GM04504 (cell line): ENCODE measurements at regions not wholly inside any gene's neighbourhood (a gene's known extent, or its start where the extent isn't known, plus 50 kb on each side); places are given as distances from the start of the nearest gene placed in this dataset.
"Not testable (repeated sequence)": the region's sequence is repeated elsewhere in the genome, so short reads cannot be mapped to it uniquely, and the experiment has no call there.

Experiments used
- DNase-seq: peaks from one replicate; pipeline ENCODE4 v3.0.0-alpha.2; 2012; ENCODE audit warnings: low read depth

DNA sequence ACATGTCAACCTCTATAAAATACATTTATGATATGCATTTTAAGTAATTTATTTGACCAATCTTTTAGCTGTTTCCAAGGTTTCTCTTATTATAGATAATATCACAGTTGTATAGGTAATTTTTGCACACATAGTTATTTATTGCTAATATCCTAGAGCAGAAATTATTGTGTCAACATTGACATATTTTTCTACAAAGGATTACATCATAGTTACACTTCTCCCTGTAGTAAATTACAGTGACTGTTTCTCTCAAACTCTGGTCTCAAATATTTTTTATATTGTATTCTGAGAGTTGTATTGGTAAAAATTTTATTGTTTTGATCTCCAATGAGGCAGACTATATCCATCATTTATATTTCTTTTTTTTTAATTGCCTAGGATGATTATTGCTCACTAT lies 714.4 kb upstream of the CDH6 start:
- no peak for DNase-seq

DNA sequence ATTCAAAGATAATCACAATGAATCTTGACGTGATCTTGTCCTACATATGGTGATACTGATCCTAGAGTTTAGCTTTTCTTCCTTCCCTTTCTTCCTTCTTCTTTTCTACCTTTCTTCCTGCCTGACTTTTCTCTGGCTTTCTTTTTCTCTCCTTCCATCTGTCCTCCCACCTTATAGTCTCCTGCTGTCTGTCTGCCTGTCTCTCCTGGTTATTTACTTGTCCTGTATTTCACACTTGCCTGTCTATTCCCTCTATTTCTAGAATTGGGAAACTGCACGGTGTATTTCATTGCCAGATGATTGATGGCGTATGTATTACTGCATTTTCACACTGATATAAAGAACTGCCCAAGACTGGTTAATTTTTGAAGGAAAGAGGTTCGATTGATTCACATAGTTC lies 718.1 kb upstream of the CDH6 start:
- no peak for DNase-seq

DNA sequence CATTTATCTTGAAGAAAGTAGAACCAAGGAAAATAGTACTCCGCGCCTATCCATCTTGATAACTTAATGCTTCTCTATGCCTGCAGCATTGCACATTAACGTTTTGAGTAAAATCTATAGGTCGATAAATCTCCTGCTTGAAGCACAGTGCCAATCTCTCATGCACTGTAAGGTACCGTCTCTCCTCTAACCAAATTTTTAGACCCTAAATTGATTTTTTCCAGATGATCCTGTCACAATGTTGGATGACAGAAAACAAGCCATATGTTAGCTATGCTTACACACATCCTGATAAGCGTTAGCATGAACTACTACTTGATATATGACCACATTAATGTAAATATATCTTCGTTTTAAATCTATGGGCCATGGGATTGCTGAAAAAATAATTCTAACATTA lies 723.8 kb upstream of the CDH6 start:
- DNase-seq: no peak

DNA sequence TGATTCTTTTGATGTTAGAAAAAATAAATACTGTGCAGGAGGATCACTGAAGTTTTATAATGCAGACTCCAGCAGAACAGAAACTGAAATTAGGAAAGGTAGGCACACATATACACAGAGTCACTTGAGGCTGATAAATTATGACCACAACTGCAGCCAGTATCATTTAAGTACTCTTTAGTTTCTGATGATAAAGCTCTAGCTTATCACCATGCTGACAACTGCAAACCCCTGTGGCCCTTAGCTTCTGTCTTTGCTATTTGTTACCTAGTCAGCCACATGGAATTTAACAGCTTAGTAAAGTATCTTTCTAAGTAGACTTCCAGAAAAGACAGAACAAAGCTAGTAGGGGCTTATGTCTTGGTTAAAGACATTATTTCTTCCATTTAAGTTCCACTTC lies 734.8 kb upstream of the CDH6 start:
- DNase-seq: no peak

DNA sequence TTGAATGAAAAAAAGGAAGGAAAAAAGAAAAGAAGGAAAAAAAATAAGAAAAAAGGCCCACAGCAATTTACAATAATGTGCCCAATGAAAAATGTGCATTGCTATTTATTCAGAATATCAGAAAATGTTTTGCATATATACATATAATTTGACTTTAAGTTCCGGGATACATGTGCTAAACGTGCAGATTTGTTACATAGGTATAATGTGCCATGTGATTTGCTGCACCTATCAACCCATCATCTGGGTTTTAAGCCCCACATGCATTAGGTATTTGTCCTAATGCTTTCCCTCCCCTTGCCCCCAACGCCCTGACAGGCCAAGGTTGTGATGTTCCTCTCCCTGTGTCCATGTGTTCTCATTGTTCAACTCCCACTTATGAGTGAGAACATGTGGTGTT lies 738.0 kb upstream of the CDH6 start:
- not testable (repeated sequence) for DNase-seq

DNA sequence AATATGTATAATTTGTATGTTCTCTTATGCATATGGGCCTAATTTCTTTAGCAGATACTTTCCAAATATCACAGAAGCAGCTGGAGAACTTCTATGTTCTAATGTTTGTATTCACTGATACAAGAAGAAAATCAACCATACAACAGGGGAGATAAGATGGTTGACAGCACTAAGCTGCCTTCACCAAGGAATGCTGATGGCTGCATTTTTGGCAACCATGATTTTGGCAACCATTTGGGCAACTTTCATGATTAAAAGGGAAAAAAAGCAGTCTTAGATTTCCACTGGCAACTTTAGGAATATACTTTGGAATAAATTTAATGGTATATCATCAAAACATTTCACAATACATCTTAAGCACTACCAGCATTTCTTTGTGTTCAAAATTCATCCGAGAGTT lies 740.3 kb upstream of the CDH6 start:
- DNase-seq: no peak

DNA sequence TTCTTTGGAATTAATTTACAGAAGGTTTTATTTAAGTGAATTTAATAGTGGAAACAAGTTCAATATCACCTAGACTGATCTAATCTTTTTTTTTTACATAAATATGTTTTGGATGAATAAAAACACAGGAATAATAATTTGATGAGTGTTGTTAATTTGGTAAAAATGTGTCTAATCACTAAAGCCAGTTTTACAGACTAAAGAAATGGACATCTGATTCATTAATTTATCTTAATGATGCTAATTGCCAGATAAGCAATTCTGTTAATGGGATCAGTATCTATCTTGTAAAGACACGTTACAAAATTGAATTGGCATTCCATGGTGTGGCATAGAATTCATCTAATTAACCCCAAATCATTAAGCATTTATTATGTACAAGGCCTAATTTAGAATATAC lies 743.3 kb upstream of the CDH6 start:
- no peak for DNase-seq

DNA sequence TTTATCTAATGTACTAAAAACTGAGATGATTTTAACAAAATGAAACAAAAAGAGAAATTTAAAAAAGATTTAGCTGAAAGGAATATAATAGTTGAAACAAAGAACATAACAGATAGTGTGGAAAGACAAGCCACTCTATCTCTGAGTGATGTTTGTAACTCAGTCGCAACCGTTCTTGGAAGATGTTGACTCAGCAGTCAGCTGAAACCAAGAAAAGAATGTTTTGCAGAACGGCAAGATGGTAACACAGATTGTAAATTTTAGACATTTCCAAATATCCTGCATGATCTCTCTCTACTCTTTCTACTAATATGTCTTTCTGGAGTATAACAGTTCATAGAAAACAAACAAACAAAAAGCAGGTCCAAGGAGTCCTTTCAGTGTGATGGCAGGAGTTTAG lies 746.1 kb upstream of the CDH6 start:
- no peak for DNase-seq

DNA sequence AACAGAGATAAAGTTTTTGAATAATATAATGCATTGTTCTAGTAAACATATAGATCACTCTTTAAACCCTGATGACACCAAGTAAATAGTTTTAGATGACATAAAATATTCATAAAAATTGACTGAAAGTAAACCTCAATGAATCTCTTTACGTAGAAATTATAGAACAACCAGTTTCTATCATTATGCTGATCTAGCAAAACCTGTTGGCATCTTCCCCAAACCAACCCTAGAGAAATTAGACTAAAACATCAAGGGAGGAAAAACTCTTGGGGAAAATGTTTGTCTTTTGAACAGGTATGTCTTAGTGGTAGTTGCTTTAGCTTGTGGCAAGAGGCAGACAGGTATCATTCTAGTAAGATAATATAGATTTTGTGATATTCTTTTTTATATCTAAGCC lies 747.0 kb upstream of the CDH6 start:
- no peak for DNase-seq

DNA sequence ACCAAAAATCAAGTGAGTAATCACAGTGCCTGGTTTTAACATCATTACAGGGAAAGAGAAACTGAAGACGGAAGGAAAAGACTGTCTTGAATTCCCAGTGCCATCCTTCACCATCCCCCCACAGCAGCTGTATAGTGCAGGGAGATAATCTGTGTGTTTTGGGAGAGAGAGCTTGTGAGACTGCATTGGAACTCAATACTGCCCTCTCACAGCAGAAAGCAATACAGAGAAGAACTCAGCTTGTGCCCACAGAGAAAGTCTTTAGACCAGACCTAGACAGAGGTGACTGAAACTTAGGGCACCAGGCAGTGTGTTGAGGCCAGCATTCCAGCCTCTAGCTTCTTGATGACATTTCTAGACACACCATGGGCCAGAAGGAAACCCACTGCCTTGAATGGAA lies 754.7 kb upstream of the CDH6 start:
- no peak for DNase-seq

DNA sequence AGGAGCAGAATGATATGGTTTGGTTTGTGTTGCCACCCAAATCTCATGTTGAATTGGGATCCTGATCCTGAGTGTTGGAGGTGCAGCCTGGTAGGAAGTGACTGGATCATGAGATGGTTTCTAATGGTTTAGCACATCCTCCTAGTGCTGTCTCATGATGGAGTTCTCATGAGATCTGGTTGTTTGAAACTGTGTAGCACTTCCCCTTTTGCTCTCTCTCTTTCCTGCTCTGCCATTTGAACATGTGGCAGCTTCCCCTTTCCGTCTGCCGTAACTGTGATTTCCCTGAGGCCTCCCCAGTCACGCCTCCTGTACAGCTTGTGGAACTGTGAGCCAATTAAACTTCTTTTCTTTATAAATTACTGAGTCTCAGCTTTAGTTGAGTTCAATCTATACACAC lies 756.8 kb upstream of the CDH6 start:
- DNase-seq: no peak

DNA sequence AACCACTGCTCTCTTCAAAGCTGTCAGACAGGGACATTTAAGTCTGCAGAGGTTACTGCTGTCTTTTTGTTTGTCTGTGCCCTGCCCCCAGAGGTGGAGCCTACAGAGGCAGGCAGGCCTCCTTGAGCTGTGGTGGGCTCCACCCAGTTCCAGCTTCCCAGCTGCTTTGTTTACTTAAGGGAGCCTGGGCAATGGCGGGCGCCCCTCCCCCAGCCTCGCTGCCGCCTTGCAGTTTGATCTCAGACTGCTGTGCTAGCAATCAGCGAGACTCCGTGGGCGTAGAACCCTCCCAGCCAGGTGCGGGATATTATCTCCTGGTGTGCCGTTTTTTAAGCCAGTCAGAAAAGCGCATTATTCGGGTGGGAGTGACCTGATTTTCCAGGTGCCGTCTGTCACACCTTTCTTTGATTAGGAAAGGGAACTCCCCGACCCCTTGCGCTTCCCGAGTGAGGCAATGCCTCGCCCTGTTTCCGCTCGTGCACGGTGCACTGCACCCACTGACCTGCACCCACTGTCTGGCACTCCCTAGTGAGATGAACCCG lies 764.5 kb upstream of the CDH6 start:
- not testable (repeated sequence) for DNase-seq

DNA sequence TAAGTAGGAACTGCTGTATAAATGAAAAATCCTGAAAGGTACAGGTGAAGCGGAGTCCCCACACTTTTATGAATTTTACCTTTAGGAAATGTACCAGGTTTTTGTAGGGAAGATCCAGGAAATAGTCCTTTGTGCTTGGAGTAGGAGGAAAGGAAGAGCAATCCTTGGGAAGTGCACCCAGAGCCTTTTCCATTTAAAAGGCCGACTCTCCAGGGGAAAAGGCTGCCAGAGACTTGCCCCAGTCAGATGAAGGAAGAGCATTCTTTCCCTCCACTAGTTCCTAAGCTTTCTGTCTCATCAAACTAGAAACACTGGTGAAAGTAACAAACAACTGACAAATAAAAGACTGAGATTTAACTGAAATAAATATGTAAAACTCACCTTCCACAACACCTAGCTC lies 779.4 kb upstream of the CDH6 start:
- no peak for DNase-seq

DNA sequence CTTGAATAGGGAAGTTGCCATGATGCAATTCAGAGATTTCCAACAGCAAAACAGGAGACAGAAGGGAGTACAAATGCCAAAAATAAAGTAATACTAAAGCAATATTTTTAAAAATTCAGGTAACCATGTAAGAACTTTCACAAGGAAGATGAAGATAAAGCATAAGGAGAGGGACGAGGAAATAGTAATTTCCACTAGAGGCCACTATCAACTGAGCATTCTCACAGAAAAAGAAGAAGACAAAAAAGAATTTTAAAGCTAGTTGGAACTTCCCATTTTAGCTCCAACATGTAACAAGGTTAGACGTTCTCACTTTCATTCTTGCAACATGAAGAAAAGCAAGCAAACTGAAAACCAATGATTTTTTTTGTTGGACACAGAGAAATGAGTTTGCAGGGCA lies 779.9 kb upstream of the CDH6 start:
- DNase-seq: no peak

DNA sequence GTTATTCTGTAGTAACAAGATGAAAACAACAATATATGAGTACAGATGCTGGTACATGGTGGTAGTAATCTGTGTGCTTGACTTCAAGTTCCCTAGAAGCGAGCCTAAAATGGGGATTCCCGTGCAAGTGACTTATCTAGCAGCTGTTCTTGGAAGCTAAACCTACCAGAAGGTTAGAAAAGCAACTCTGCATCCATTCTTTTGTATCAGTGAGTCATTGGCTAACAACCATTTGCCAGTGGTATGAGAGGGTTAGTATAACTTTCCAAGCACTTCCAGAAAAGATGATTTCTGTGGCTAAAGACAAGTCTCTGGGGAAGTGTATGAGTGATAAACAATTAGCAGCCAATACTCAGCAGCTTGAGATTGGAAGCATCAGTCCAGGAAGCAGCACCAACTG lies 787.7 kb upstream of the CDH6 start:
- DNase-seq: no peak

DNA sequence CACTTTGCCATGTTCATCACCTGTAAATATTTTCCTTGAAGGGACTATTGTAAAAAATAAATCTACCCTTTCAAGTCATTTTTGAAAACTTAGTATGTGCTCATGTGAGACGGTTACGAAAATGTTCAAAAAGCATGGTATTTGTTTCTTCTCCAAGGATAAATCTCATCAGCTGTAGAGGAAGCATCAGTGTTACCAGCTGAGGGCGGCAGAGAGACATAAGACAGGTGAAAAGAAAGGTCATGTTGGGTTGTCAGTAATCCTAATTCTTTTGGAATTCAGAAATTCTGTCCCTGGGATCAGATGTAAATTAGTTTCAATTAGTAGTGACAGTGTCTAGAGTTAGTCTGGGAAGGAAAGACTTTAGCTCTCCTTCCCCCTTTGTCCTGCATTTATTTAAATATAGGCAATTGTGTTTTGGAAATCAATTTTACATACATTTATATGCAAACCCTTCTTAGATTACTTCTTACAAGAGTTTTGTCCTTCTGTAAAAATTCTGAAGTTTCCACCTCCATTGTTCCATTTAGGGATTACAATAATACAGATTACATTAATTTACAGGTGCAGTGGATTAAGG lies 791.9 kb upstream of the CDH6 start:
- DNase-seq: no peak

DNA sequence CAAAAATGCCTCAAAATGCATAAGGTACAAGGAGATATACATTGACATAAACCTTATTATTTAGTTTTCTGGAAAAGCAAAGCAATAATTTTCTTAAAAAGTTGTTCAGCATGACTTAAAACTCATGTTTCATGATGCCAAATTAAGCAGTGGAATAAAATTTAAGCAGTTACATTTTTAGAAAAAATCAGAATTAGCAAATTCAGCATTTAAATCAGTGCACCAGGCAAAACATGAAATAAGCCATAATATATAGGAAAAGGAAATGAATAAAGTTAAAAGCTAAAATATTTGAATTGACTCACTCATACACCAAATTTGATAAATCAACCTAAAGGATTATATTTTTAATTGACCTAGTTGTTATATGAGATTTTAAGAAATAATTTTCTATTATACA lies 795.1 kb upstream of the CDH6 start:
- no peak for DNase-seq

DNA sequence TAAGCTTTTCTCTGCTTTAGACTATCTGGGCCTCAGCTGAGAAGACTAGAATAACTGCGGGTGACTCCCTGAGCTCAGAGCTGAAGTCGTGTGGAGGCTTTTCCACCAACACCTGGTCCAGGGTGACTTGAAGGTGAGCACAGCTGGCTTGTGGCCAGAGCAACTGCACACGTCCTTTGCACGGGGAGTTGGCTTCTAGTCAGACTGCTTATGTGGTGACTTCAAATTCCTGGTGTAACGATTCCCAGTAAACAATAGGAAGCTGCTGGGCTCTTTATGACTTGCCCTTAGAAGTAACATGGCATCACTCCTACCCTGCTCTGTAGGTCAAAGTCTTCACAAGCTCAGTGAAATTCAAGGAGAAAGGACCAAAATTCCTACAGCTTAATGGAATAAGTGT lies 800.6 kb upstream of the CDH6 start:
- no peak for DNase-seq

DNA sequence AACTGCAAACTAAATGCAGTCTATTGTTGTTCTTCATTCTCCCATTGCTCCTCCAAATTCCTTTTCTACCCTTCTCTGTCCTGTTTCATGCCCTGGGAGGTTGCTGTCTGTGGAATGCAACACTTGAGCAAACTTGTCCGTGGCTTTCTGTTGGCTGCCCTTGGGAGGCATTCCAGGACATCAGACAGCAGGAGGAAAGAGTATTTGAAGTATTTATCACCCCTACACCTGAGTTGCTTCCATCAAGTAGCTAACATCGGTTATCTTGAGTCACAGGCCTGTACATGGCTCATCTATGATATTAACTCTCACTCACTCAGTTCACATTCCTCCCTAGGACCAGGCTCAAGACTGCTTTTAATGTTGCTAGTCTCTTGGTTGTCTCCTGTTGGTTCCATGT lies 803.4 kb upstream of the CDH6 start:
- DNase-seq: no peak

DNA sequence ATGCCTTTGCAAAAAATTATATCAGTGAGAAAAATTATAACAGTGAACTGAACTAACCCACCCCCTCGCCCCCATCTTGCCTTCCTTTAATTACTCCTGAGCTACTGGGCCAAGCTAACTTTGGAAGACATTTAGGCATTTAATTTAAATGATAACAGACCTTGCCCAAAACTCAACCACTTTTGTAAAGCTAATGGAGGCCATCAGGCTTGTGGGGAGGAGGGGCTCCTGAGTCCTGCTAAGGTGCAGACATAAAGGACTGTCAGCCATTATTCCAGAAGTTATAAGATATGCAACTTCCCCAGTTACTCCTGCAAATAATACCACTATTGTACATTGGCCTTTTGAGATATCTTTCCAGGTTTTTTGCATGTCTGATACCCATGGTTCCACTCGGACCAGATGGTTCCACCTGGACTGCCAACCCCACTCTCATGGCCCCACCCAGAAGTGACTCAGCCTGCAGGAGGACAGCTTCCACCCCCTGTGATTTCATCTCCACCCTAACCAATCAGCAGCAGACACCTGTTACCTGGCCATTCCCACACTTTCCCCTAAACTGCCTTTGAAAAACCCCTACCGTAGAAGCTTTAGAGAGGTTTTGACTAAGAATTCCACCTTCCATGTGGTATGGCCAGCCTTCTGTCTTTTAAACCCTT lies 805.4 kb upstream of the CDH6 start:
- DNase-seq: no peak

DNA sequence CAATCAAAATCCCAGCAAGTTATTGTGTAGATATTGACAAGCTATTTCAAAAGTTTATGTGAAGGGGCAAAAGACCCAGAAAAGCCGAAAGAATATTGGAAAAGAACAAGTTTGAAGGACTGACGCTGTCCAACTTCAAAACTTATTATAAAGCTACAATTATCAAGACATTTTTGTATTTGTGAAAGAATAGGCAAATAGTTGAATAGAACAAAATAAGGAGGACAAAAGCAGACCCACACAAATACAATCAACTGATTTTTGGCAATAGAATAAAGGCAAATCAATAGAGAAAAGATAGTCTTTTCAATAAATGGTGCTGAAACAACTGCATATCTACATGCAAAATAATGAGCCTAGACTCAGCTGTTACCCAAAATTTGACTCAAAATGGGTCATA lies 807.7 kb upstream of the CDH6 start:
- DNase-seq: no peak

DNA sequence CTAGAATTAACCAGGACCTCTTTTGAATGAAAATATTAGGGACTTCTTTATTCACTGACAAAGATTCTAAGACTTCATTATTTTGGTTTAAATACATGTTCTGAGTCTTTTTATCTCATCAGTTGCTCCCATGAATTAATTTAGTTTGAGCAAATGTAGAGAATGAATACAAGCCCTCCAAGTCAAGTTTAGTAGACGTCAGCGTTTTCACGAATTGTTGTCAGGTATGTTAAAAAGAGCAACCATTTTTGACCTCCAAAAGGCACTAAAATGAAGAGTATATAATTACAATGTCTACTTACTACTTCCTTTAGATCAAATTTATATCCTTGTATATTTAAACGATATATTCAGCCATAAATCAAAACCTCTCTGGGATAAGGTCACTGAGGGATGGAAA lies 809.3 kb upstream of the CDH6 start:
- DNase-seq: no peak

DNA sequence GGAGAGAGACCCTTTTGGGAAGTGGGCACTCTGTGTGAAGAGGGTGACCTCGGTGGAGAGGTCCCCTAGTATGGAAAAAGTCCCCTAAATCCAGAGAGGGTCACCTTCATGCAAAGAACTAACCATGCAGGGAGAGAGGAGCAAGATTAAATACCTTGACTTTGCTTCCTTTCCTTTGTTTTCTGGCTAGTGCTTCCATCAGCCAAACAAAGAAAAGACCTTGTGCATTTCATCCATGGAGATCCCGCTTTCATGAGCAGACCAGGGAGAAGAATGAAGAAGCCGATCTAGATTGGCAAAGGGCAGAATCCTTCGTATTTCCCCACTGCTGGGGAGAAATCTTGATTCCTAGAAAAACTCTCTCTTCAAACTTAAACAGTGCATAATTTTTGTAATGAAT lies 813.3 kb upstream of the CDH6 start:
- no peak for DNase-seq

DNA sequence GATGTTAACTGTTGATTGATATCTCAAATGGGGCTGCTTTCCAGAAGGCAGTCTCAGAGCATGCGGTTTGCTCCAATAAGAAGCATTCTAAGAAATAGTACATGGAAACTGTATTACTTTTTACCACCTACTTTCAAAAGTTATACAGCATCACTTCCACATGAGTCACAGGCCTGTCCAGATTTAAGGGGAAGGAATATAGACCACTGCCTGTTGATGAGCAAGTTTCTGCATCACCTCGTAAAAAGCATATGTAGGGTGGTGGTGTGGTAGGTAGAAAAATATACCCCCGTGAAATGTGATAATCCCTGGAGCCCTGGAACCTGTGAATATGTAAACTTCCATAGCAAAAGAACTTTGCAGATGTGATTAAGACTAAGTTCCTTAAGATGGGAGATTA lies 816.6 kb upstream of the CDH6 start:
- no peak for DNase-seq
